HepG2 (cell line): ENCODE measurements at regions not wholly inside any gene's neighbourhood (a gene's known extent, or its start where the extent isn't known, plus 50 kb on each side); places are given as distances from the start of the nearest gene placed in this dataset.

Source experiments
- AHR ChIP-seq: IDR thresholded peaks from 2 replicates; pipeline ENCODE4 v1.6.1; 2018; ENCODE audit warnings: missing genetic modification reagents, missing compliant biosample characterization
- ATAD3A ChIP-seq: sonication (generic); formaldehyde crosslinking; IDR thresholded peaks from 2 replicates; pipeline ENCODE4 v1.4.0; 2020; ENCODE audit warnings: missing genetic modification reagents
- CBFB ChIP-seq: sonication (generic); formaldehyde crosslinking; IDR thresholded peaks from 2 replicates; pipeline ENCODE4 v1.4.0; 2020; ENCODE audit warnings: missing genetic modification reagents
- FOXA3 ChIP-seq: IDR thresholded peaks from 2 replicates; pipeline ENCODE4 v1.6.1; 2016; ENCODE audit warnings: missing genetic modification reagents, missing compliant biosample characterization
- FOXK1 ChIP-seq: sonication (generic); formaldehyde crosslinking; IDR thresholded peaks from 2 replicates; pipeline ENCODE4 v1.4.0; 2020; ENCODE audit warnings: low read depth, missing genetic modification reagents, borderline replicate concordance
- HES4 ChIP-seq: sonication (generic); formaldehyde crosslinking; IDR thresholded peaks from 2 replicates; pipeline ENCODE4 v1.9.0; 2021; ENCODE audit warnings: mild to moderate bottlenecking, missing genetic modification reagents, borderline replicate concordance
- HNRNPK ChIP-seq: fragments of 200-400 bp; formaldehyde crosslinking; IDR thresholded peaks from 2 replicates; pipeline ENCODE4 v1.6.1; 2018; ENCODE audit warnings: low read length, low read depth, moderate library complexity, mild to moderate bottlenecking; ENCODE audit not compliant: poor library complexity, severe bottlenecking
- PPARG ChIP-seq: conservative IDR thresholded peaks from 2 replicates; pipeline ENCODE4 v1.6.1; 2016; ENCODE audit warnings: missing biosample characterization, missing genetic modification reagents
- RBFOX2 ChIP-seq: fragments of 200-400 bp; formaldehyde crosslinking; IDR thresholded peaks from 2 replicates; pipeline ENCODE4 v1.6.1; 2017; ENCODE audit warnings: low read depth, mild to moderate bottlenecking, low read length
- RORA ChIP-seq: sonication (generic); formaldehyde crosslinking; IDR thresholded peaks from 2 replicates; pipeline ENCODE4 v1.5.0; 2020; ENCODE audit warnings: mild to moderate bottlenecking, missing genetic modification reagents, moderate library complexity
- SIX1 ChIP-seq: sonication (generic); formaldehyde crosslinking; IDR thresholded peaks from 2 replicates; pipeline ENCODE4 v1.4.0; 2020; ENCODE audit warnings: missing genetic modification reagents, borderline replicate concordance
- SRF ChIP-seq: IDR thresholded peaks from 2 replicates; pipeline ENCODE4 v1.6.1; 2011; ENCODE audit warnings: mild to moderate bottlenecking, low read depth, low read length, moderate library complexity
- TFAP4 ChIP-seq: sonication (generic); IDR thresholded peaks from 2 replicates; pipeline ENCODE4 v1.6.1; 2016; ENCODE audit warnings: low read depth, borderline replicate concordance
- XBP1 ChIP-seq: sonication (generic); formaldehyde crosslinking; IDR thresholded peaks from 2 replicates; pipeline ENCODE4 v1.5.0; 2020; ENCODE audit warnings: missing genetic modification reagents
- ZNF136 ChIP-seq: sonication (generic); formaldehyde crosslinking; IDR thresholded peaks from 2 replicates; pipeline ENCODE4 v1.8.1; 2022; ENCODE audit warnings: low read depth, mild to moderate bottlenecking, moderate library complexity, missing genetic modification reagents
- ZNF780A ChIP-seq: sonication (generic); formaldehyde crosslinking; IDR thresholded peaks from 2 replicates; pipeline ENCODE4 v1.8.0; 2022; ENCODE audit warnings: mild to moderate bottlenecking, missing genetic modification reagents, moderate library complexity
- ZNF782 ChIP-seq: sonication (generic); formaldehyde crosslinking; IDR thresholded peaks from 2 replicates; pipeline ENCODE4 v1.4.0; 2020; ENCODE audit warnings: missing genetic modification reagents, mild to moderate bottlenecking, borderline replicate concordance
- TF ChIP-seq, protein P1 (sequence below): IDR thresholded peaks from 2 replicates; pipeline ENCODE4 v1.6.1; 2016; ENCODE audit warnings: mild to moderate bottlenecking
- TF ChIP-seq, protein P2 (sequence below): sonication (generic); formaldehyde crosslinking; IDR thresholded peaks from 2 replicates; pipeline ENCODE4 v1.4.0; 2020; ENCODE audit warnings: missing genetic modification reagents
- TF ChIP-seq, protein P3 (sequence below): sonication (generic); formaldehyde crosslinking; conservative IDR thresholded peaks from 2 replicates; pipeline ENCODE4 v1.8.0; 2022; ENCODE audit warnings: missing genetic modification reagents
- TF ChIP-seq, protein P4 (sequence below): IDR thresholded peaks from 2 replicates; pipeline ENCODE4 v1.6.1; 2018; ENCODE audit warnings: missing genetic modification reagents
- TF ChIP-seq, protein P5 (sequence below): sonication (generic); formaldehyde crosslinking; IDR thresholded peaks from 2 replicates; pipeline ENCODE4 v1.4.0; 2020; ENCODE audit warnings: mild to moderate bottlenecking, missing genetic modification reagents

- TF ChIP-seq, protein P1, sequence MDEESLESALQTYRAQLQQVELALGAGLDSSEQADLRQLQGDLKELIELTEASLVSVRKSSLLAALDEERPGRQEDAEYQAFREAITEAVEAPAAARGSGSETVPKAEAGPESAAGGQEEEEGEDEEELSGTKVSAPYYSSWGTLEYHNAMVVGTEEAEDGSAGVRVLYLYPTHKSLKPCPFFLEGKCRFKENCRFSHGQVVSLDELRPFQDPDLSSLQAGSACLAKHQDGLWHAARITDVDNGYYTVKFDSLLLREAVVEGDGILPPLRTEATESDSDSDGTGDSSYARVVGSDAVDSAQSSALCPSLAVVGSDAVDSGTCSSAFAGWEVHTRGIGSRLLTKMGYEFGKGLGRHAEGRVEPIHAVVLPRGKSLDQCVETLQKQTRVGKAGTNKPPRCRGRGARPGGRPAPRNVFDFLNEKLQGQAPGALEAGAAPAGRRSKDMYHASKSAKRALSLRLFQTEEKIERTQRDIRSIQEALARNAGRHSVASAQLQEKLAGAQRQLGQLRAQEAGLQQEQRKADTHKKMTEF: peak; percentile 70
- TF ChIP-seq, protein P2, sequence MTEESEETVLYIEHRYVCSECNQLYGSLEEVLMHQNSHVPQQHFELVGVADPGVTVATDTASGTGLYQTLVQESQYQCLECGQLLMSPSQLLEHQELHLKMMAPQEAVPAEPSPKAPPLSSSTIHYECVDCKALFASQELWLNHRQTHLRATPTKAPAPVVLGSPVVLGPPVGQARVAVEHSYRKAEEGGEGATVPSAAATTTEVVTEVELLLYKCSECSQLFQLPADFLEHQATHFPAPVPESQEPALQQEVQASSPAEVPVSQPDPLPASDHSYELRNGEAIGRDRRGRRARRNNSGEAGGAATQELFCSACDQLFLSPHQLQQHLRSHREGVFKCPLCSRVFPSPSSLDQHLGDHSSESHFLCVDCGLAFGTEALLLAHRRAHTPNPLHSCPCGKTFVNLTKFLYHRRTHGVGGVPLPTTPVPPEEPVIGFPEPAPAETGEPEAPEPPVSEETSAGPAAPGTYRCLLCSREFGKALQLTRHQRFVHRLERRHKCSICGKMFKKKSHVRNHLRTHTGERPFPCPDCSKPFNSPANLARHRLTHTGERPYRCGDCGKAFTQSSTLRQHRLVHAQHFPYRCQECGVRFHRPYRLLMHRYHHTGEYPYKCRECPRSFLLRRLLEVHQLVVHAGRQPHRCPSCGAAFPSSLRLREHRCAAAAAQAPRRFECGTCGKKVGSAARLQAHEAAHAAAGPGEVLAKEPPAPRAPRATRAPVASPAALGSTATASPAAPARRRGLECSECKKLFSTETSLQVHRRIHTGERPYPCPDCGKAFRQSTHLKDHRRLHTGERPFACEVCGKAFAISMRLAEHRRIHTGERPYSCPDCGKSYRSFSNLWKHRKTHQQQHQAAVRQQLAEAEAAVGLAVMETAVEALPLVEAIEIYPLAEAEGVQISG (CRISPR knock-in tag): peak; percentile 66
- TF ChIP-seq XBP1 (CRISPR knock-in tag) (no peak), ZNF782 (CRISPR knock-in tag) (no peak), ZNF136 (CRISPR knock-in tag) (no peak), HES4 (CRISPR knock-in tag) (no peak), AHR (CRISPR knock-in tag) (0 out of 2 replicates have a peak, but pooled peaks have one; percentile 36), RBFOX2 (peak; percentile 68), PPARG (no peak), CBFB (CRISPR knock-in tag) (no peak), SRF (no peak), TFAP4 (0 out of 2 replicates have a peak, but pooled peaks have one; percentile 17), HNRNPK (no peak), FOXA3 (peak; percentile 80), FOXK1 (CRISPR knock-in tag) (peak; percentile 29; the same call in 1 of the 2 replicates), ATAD3A (CRISPR knock-in tag) (no peak), SIX1 (CRISPR knock-in tag) (no peak), RORA (CRISPR knock-in tag) (no peak), ZNF780A (no peak)
- TF ChIP-seq, protein P3, sequence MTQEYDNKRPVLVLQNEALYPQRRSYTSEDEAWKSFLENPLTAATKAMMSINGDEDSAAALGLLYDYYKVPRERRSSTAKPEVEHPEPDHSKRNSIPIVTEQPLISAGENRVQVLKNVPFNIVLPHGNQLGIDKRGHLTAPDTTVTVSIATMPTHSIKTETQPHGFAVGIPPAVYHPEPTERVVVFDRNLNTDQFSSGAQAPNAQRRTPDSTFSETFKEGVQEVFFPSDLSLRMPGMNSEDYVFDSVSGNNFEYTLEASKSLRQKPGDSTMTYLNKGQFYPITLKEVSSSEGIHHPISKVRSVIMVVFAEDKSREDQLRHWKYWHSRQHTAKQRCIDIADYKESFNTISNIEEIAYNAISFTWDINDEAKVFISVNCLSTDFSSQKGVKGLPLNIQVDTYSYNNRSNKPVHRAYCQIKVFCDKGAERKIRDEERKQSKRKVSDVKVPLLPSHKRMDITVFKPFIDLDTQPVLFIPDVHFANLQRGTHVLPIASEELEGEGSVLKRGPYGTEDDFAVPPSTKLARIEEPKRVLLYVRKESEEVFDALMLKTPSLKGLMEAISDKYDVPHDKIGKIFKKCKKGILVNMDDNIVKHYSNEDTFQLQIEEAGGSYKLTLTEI (CRISPR knock-in tag): no peak
- TF ChIP-seq, protein P4, sequence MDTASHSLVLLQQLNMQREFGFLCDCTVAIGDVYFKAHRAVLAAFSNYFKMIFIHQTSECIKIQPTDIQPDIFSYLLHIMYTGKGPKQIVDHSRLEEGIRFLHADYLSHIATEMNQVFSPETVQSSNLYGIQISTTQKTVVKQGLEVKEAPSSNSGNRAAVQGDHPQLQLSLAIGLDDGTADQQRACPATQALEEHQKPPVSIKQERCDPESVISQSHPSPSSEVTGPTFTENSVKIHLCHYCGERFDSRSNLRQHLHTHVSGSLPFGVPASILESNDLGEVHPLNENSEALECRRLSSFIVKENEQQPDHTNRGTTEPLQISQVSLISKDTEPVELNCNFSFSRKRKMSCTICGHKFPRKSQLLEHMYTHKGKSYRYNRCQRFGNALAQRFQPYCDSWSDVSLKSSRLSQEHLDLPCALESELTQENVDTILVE (CRISPR knock-in tag): peak; percentile 46; the same call in 1 of the 2 replicates
- TF ChIP-seq, protein P5, sequence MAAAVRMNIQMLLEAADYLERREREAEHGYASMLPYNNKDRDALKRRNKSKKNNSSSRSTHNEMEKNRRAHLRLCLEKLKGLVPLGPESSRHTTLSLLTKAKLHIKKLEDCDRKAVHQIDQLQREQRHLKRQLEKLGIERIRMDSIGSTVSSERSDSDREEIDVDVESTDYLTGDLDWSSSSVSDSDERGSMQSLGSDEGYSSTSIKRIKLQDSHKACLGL: no peak
Observed at GRCh38 chr10:121043124-121043849, 192.1 kb downstream of the WDR11 start (continued).
